H7 (cell line): ENCODE measurements at regions not wholly inside any gene's neighbourhood (a gene's known extent, or its start where the extent isn't known, plus 50 kb on each side); places are given as distances from the start of the nearest gene placed in this dataset.
"Not testable (repeated sequence)": the region's sequence is repeated elsewhere in the genome, so short reads cannot be mapped to it uniquely, and the experiment has no call there.

Experiments
- DNase-seq: peaks from one replicate; pipeline ENCODE4 v3.0.0; 2012
- H3K27me3 ChIP-seq: 2 replicates; pipeline ENCODE4 v1.6.0; 2011; ENCODE audit warnings: mild to moderate bottlenecking, low read length; ENCODE audit not compliant: control insufficient read depth, insufficient read depth
- H3K36me3 ChIP-seq: replicated peaks from 2 replicates; pipeline ENCODE4 v1.5.1; 2011; ENCODE audit warnings: low read length; ENCODE audit not compliant: control insufficient read depth, insufficient read depth
- H3K4me3 ChIP-seq: 2 replicates; pipeline ENCODE4 v1.5.1; 2011; ENCODE audit warnings: low read depth, mild to moderate bottlenecking, control low read depth, low read length, moderate library complexity; ENCODE audit not compliant: insufficient read depth

GRCh38 chr9:24073666-24074065, 247.6 kb upstream of the ELAVL2 start:
- no peak overlapping the region for H3K4me3 ChIP-seq
- DNase-seq = no peak
- no peaks in the 10 kb centered on the region for H3K27me3 ChIP-seq
- no peaks in the 10 kb centered on the region for H3K36me3 ChIP-seq

DNA sequence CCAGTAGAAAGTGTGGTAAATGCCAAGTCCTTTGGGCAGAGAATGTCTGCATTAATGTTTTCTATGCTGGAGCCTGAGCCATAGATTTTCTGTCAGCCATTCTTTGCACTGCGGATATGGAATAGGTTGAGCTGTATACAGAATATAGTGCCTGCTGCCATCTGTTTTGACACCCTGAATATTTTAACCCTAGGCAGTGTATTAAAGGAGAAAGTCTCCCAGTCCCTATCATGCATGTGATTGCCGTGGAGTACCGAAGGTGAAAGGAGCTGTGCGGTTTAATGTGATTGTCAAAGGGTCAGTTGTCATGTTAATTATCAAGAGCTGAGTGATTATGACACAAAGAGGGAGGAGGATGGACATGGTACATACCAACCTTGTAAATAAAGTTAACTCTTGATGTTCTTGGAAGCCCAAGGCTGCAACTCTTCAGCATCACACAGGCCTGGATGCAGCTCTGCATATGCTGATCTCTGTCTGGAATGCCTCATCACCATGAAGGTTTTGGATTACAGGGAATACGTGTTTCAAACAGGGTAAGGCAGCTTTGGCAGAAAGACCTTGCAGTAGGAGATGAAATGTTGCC, 247.1 kb upstream of the ELAVL2 start:
- Histone ChIP-seq H3K4me3 (no peak overlapping the region), H3K27me3 (no peaks in the 10 kb centered on the region), H3K36me3 (no peaks in the 10 kb centered on the region)
- DNase-seq = no peak

DNA sequence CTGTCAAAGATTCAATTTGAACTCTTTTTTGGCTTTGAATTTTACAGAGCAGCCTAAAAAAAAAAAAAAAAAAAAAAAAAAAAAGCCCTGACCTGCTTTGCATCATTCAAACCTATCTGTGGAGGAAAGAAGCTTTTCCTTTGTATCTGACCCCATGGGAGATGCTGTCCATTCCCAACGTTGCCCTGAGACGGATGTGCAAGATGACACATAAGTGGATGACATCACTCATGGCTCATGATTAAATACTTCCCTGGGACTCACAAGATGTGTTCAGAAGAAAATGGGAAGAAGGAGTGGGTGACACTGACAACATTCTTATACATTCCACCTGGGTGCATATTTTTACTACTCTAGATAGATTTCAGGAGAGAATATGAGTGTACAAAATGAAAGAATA, 245.7 kb upstream of the ELAVL2 start:
- H3K27me3 ChIP-seq = no peaks in the 10 kb centered on the region
- H3K36me3 ChIP-seq = no peaks in the 10 kb centered on the region
- DNase-seq = no peak
- H3K4me3 ChIP-seq = no peak overlapping the region

GRCh38 chr9:24071091-24071490, 245.1 kb upstream of the ELAVL2 start:
- DNase-seq = no peak
- Histone ChIP-seq H3K4me3 (no peak overlapping the region), H3K36me3 (no peaks in the 10 kb centered on the region), H3K27me3 (no peaks in the 10 kb centered on the region)

- not testable (repeated sequence) for H3K27me3 ChIP-seq, DNase-seq, H3K4me3 ChIP-seq, H3K36me3 ChIP-seq
Observed at GRCh38 chr9:24067107-24067506, 241.1 kb upstream of the ELAVL2 start.

DNA sequence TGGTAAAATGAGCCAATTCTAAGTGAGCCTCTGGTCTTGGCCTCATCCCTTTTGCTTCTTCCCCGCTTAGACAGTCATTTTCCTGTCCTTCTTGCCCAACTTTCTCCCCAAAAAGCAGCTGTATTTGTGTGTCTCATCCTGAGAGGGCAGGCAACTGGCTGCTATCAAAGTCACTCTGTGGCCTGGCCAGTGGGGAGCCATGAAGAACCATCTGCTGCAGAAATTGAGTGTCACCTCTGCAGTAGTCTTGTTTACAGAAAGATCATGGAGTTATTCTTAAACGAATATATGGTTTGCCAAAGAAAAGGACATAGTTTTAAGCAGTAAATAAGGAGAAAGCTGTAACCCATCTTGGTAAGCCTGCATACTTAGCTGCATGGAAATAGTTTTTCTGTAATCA, 233.6 kb upstream of the ELAVL2 start:
- Histone ChIP-seq H3K4me3 (no peak overlapping the region), H3K27me3 (no peaks in the 10 kb centered on the region), H3K36me3 (no peaks in the 10 kb centered on the region)
- DNase-seq = no peak

DNA sequence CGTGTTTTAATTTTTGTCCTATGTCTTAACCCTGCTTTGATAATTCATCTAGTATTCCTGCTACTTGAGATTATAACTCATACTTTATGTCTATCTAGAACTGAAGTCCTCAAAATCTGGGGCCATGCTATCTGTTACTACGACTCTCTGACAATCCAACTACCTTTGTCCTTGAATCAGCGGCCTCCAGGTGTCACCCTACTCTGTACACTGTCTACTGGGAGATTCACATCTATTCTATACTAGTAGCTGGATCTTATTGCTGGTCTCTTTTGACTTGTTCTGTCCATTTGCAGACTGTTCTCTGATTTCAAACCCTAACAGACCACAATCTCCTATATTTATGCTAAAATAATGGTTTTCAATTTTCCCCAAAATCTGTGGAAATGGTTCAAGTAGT, 225.5 kb upstream of the ELAVL2 start:
- H3K4me3 ChIP-seq = no peak overlapping the region
- H3K36me3 ChIP-seq = no peaks in the 10 kb centered on the region
- H3K27me3 ChIP-seq = no peaks in the 10 kb centered on the region
- DNase-seq = no peak

DNA sequence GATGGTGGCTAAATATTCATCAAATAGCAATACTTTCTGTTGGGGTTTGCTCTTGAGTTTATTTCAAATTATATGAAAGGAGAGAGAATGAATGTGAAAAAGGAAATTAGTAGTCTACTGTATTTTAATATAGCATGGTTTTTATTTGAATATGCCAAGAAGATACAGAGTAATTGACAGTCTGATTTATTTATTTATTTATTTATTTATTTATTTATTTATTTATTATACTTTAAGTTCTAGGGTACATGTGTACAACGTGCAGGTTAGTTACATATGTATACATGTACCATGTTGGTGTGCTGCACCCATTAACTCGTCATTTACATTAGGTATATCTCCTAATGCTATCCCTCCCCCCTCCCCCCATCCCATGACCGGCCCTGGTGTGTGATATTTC, 224.2 kb upstream of the ELAVL2 start:
- H3K36me3 ChIP-seq, H3K4me3 ChIP-seq, H3K27me3 ChIP-seq, DNase-seq: not testable (repeated sequence)

GRCh38 chr9:24045150-24045549, 219.1 kb upstream of the ELAVL2 start:
- H3K27me3 ChIP-seq = no peaks in the 10 kb centered on the region
- no peak for DNase-seq

DNA sequence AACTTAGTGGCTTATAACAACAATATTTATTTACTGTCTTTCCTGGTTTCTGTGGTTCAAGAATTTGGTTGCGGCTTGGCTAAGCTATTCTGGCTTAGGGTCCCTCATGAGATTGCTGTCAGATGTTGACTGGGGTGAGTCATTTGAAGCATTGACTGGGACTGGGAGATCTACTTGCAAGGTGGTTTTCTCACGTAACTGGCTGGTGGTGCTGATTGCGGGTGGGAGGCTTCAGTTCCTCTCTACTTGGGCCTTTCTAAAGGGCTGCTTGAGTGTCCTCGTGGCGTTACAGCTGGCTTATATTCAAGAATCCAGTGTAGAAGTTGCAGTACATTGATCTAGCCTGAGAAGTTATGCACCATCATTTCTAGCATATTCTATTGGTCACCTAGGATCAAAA, 218.5 kb upstream of the ELAVL2 start:
- DNase-seq = no peak
- H3K27me3 ChIP-seq = no peaks in the 10 kb centered on the region
- H3K4me3 ChIP-seq = no peak overlapping the region
- H3K36me3 ChIP-seq = no peaks in the 10 kb centered on the region

More at GRCh38 chr9:24045150-24045549, 219.1 kb upstream of the ELAVL2 start:
- H3K36me3 ChIP-seq = no peaks in the 10 kb centered on the region
- H3K4me3 ChIP-seq = no peak overlapping the region

DNA sequence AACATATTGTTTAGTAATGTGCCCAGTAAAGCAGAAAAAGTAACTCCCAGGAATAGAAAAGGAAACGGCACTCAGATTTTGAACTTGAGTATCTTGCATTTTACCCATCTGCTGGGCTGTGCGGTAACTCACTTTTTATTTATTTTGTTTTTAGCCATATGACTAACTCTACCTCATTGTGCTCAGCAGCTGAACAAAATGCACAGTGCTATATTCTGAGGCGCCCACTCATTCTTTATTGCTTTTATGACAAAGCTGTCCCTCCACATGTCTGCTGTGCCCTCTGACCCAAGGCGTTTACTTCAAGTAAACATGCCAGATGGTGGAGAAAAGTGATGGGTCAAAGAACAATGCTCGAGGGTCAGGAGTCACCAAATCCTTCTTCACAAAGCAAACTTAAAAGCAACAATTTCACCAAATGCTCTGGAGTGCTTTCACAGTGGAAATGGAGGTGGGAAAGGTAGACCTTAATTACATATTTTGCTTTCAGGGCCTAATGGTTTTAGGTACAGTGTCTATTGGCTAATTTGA, 215.2 kb upstream of the ELAVL2 start:
- Histone ChIP-seq H3K36me3 (no peaks in the 10 kb centered on the region), H3K4me3 (no peak overlapping the region), H3K27me3 (no peaks in the 10 kb centered on the region)
- no peak for DNase-seq

DNA sequence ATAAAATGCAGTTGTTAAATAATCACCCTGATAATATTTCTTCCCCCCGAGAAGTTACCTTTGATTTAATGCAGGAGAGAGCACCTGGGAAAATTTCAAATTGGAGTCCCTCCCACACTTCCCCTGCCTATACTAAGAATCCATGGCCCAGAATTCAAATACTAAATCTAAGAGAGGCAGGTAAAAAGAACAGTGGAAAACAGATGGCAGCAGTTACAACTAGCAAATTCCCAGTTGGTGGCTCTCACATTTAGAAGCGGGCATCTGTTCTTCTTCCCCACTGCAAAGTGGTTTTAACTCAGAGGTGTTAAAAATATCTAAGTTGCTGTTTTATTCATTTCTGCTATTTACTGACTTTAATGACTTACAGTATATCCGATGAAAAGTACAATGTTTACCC, 210.4 kb upstream of the ELAVL2 start:
- DNase-seq = no peak
- H3K36me3 ChIP-seq = no peaks in the 10 kb centered on the region
- H3K27me3 ChIP-seq = no peaks in the 10 kb centered on the region
- H3K4me3 ChIP-seq = no peak overlapping the region

DNA sequence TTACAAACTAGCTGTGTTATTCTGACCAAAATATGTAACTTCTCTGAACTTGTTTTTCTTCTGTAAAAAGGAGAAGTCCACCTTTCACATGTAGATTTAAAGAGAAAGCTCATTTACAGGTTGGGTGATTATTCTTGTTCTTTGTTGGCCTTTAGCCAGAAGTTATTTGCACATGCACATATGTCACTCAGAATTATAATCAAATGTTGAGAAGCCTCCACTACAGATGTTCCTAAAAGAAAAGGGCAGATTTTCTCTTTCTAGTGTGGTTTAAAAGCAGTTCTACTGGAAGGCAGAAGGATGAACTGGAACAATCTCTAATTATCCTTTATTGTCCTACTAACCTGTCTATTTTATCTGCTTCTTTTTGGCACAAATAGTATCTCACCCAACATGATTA, 209.8 kb upstream of the ELAVL2 start:
- H3K36me3 ChIP-seq = no peaks in the 10 kb centered on the region
- H3K4me3 ChIP-seq = no peak overlapping the region
- DNase-seq = no peak
- no peaks in the 10 kb centered on the region for H3K27me3 ChIP-seq

GRCh38 chr9:24011881-24012280, 185.8 kb upstream of the ELAVL2 start:
- Histone ChIP-seq H3K36me3 (no peaks in the 10 kb centered on the region), H3K27me3 (no peaks in the 10 kb centered on the region), H3K4me3 (no peak overlapping the region)
- no peak for DNase-seq

DNA sequence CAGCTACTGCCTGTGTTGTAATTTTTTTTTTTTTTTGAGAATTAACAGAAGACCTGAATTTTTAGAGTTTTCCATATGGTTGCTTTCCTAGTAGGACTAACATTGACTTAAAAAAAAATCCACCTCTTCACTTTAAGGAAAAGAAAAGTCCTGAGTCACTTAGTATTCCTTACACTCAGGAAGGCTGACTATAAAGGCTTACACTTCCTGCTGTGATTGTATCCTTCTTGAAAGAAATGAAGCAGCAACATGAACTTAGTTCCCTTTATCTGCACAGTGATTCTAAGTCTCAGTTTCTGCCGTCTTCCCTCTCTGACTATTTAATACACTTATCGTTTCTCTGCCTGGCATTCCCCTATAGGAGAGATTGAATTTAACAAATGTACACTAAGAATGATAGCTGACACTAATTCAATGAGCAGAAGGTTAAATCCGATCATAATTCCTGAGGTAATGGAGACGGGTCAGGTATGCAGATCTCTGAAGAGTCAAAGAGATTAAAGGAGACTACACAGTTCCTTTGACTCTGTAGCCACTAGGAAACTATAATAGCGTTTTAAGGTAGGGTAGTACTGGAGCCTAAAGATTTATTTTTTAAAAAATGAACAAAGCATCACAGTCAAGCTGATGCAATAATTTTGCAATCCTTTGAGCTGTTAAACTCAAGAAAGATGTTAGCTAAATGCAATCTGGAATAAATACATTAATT, 185.1 kb upstream of the ELAVL2 start:
- no peak for DNase-seq
- Histone ChIP-seq H3K27me3 (no peaks in the 10 kb centered on the region), H3K4me3 (no peak overlapping the region), H3K36me3 (no peaks in the 10 kb centered on the region)
